G401 (cell line): ENCODE measurements at regions not wholly inside any gene's neighbourhood (a gene's known extent, or its start where the extent isn't known, plus 50 kb on each side); places are given as distances from the start of the nearest gene placed in this dataset.
"Not testable (repeated sequence)": the region's sequence is repeated elsewhere in the genome, so short reads cannot be mapped to it uniquely, and the experiment has no call there.

Experiments used
- DNase-seq: peaks from one replicate; pipeline ENCODE4 v3.0.0-alpha.2; 2015; ENCODE audit warnings: low spot score
- in situ Hi-C: cut with HindIII; loops from 2 replicates; pipeline ENCODE4 v1.10.0; 2016; ENCODE audit warnings: low sequenced_read_pairs, mixed read lengths

DNA sequence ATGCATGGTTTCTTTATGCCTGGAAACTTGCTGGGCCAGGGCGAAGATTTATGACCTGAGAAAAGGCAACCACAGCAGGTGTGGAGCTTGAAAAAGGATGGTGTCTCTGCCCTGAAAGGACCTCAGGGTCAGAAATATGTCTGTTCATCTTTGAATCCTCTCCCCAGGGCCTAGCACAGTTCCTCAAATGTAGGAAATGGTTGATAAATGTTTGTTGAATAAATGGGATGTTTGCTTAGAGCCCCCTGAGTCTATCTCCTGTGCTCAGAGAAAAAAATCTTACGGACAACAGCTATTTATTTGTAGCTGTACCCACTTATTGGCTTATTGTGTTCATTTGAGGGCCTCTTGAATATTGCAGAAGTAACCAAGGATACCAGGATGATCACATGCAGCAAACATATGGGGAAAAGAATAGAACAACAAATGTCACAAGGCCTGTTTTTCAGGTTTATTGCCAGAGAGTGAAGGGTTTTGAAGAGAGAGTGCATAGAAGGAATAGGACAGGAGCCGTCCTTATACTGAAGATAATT lies 114.5 kb downstream of the KLF5 start:
- in situ Hi-C loops, result no loop called here
- no peak for DNase-seq

DNA sequence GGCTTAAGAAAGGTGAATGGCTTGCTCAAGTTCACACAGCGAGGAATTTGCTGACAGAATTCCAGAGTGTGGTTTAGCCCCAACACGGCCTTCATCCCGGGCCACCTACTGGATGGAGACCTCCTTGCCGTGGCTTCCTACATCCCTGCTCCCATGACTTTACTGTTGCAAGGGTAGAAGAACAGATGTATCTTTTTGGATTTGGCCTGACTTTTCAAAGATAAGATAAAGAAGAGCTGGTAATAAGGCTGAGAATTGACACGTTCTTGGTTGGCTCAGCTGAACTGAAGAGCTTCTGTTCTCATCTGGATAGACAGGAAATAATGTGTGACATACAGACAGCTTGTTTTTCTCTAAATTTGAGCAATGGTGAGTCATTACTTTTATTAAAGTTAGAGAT lies 113.1 kb downstream of the KLF5 start:
- DNase-seq, result no peak
- in situ Hi-C loops, result no loop called here

DNA sequence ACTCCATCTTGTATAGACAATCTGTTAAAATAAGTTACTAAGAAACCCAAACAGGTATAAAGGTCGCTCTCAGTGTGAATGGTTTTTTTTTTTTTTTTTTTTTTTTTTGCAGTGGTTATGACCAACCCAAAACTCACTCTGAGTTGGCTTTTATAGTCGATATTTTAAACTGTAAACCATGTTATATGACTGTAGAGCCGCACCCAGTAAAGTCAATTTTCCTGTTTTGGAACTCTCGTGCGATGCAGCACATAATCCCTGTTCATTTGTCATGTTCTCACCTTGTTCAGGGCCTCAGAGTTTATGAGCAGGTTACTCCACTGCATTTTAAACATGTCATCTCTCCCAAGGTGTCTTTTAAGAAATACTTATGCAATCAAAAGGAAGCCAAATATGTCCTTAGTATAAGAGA lies 112.5 kb downstream of the KLF5 start:
- no peak for DNase-seq
- in situ Hi-C loops, result no loop called here

DNA sequence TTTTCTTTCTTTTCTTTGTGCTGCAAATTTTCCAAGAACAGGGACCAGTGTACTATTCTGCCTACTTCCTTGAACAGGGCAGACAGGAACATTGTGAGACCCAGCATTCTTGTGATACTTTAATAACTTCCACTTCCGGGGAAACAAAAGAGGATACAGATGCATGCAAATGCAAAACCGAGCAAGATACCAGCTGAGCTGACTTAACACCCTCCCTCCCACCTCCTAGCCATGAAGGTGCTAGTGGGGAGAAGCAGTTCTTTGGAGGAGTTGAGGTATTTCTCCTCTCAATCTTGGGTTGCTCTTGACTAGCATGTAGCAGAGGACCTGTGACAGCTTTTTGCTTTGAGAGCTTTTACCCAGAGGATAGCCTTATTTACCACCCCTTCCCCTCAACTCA lies 111.2 kb downstream of the KLF5 start:
- DNase-seq, result no peak
- in situ Hi-C loops, result no loop called here

DNA sequence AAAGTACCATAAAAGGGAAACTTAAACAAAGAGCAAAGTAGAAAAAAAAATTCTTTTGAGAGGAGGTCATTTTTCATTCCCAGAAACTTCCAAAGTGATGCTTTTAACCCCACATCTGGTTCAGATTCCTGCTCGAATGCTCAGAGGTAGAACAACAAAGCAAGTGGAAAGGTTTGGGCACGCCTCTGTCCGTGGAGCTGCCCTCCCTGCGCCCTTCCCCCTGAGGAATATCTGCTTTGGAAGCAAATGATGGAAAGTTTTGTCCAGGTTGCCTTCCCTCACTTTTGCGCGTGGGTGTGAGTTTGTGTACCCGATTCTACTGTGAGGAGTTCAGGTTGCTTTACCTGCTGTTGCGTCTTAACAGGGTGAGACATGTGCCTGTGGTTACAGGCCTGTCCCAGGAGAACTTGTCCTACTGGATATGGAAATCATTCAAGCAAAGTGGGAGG lies 110.2 kb downstream of the KLF5 start:
- DNase-seq, result no peak
- in situ Hi-C loops, result no loop called here

DNA sequence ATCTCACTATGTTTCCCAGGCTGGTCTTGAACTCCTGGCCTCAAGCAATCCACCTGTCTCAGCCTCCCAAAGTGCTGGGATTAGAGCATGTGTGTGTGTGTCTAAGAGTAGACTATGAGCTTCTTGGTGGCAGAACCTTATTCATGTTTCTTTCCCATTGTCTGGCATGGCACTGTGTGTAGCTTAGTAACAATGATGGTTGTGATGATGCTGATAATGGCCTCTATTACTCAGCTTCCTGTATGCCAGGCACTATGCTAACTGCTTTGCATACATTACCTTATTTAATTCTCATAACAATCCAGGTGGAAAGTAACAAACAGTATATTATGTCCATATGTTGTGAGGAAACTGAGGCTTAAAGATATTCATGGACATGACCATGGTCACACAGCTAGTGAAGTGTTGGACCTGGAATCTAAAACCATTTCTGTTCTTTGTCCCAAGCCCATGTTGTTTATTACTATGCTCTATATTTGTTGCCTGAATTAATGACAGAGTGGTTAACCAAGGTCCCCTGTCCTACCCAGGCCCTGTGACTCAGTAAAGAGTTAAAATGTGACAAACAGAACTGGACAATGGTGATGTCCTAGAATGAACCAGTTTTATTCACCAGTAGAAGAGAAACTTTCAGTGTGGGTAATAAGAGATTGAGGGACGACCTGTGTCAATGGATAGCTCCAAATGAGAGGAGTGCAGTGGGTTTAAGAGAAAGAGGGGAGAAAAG lies 109.6 kb downstream of the KLF5 start:
- no peak for DNase-seq
- in situ Hi-C loops, result no loop called here

DNA sequence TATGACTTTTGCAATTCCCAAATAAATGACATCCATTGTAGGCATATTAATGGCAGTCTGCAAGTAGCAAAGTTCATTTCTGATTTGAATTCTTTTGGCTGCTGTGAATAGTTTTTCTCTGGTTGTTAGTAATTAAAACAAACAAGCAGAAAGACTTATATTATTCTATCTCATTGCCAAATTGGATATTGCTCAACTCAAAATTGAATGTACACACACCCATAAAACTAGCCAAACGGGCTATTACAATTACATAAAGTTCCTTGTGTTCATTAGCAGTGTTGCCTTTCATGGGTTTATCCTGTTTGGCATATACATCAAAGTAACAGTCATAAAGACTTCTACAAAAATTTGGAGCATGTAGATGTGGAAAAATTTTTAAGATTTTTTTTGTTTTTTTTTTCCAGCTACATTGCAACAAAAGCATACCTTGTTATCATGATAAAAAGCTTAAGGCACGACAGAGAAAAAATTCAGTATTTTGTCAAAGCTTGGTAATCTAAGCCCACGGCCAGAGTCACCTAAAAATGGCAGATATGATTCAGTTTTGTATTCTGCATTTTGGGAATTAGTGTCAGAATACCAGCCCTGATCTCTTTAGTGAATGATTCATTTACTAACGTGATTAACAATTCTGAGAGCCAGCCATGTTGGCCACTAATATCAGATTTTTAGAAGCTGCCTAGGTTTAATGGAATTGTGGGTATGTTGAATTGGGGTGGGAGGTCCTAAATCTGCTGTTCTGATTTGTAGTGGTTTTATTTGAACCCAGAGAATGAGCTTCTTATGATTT lies 108.4 kb downstream of the KLF5 start:
- no peak for DNase-seq
- in situ Hi-C loops, result no loop called here

DNA sequence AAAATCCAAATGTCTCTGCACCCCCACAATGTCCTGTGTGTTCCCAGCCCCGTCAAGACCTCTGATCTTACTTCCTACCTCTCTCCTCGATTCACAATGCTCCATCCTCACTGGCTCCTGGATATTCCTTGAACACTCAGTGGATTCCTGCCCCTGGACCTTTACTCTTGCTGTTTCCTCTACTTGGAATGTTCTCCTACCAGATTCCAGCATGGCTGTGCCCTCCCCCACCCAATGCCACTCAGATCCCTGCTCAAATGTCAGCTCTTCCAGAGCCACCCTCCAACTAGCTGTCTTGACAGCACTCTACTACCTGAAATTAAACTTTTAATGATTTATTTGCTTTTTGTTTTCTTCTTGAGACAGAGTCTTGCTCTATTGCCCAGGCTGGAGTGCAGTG lies 107.4 kb downstream of the KLF5 start:
- no peak for DNase-seq
- in situ Hi-C loops, result no loop called here

DNA sequence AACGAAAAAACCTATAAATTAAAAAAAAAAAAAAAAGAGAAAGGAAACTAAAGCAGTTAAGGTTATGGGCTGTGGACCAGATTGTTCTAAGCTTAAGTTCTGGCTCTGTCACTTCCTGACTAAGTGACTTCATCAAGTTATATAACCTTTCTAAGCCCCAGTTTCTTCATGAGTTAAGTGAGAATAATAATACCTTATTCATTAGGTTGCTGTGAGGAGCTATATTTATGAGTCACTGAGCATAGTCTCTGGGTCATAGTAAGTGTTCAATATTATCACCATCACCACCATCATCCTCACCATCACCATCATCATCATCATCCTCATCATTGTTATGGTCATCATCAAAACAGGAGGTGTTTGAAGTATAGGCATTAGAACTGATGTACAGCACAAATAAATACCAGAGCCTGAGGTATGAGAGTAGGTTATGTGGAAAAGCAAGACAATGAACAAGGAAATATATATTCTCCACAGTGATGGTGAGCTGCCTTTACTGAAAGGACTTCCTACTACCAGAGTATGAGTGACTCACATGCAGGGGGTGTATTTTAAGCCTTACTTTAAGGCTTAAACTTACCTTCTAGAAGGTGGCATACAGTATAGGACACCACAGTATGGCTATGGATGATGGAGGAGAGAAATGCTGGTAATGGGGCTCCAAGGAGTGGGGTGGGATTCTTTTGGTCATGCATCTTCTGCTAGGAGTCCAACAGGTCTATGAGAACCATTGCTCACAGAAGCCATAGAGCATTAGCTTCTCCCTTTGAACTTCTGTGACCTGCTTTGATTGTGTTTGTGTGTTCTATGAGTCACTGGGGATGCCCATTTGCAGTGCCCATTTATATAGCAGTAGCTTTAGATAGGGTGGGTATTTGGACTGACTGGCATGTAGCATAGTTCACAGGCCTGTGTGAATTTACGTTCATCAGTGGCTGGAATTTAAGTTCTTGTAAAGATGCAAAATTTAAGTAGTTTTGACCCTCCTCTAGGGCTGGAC lies 104.4 kb downstream of the KLF5 start:
- DNase-seq, result no peak
- in situ Hi-C loops, result no loop called here

DNA sequence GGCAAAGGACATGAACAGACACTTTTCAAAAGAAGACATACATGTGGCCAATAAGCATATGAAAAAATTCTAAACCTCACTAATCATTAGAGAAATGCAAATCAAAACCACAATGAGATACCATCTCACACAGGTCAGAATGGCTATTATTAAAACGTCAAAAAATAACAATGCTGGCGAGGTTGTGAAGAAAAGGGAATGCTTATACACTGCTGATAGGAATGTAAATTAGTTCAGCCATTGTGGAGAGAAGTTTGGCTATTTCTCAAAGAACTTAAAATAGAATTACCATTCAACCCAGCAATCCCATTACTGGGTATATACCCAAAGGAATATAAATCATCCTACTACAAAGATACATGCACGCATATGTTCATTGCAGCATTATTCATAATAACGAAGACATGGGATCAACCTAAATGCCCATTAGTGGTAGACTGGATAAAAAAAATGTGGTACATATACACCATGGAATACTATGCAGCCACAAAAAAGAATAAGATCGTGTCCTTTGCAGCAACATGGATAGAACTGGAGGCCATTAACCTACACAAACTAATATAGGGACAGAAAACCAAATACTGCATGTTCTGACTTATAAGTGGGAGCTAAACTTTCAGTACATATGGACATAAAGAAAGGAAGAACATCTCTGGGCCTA lies 101.7 kb downstream of the KLF5 start:
- in situ Hi-C loops, DNase-seq: not testable (repeated sequence)

DNA sequence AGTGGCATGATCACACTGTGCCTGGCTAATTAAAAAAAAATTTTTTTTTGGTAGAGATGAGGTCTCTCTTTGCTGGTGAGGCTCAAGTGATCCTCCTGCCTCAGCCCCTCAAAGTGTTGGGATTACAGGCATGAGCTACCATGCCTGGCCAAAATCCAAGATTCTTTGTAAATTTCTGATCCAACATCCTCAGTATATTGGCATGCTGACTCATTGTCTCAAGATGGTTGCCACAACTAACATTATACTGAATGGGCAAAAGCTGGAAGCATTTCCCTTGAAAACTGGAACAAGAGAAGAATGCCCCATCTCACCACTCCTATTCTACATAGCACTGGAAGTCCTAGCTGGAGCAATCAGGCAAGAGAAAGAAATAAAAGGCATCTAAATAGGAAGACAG lies 100.0 kb downstream of the KLF5 start:
- DNase-seq, result no peak
- in situ Hi-C loops, result no loop called here

DNA sequence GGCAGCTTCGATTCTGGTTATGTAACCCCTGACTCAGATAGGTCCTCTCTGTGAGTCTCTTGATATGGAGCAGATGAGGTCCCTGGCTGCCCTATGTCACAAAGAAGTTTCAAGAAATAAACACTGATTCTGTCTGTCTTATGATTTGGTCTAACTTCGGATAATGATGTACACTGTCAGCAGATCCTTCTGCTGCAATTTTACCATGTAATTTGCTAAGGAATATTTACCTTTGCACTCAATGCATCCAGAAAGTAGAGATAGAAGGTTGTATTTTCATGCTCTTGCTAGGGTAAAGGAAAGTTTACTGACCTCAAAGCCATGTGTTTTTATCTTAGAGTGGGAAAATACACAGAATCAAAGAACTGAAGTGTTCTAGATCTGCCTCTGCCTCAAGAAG lies 98.2 kb downstream of the KLF5 start:
- in situ Hi-C loops, result no loop called here
- DNase-seq, result no peak

DNA sequence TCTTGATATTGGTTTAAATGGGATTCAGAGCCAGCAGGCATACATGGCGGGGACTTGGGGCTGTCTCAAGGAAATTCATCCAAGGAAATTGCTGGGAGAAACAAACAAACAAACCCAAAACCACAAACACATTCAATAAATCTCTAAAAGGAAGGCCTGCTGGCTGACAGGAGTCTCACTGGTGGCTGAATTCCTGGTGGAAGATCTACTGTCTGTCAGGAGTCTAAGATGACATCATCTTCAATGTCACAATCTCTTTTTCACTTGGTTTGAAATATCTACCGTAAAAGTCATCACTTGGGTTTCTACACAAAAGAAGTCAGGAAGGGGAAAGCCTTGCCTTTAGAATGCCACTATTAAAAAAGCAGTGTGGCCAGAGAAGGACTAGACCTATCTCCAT lies 87.9 kb downstream of the KLF5 start:
- no peak for DNase-seq
- in situ Hi-C loops, result no loop called here

DNA sequence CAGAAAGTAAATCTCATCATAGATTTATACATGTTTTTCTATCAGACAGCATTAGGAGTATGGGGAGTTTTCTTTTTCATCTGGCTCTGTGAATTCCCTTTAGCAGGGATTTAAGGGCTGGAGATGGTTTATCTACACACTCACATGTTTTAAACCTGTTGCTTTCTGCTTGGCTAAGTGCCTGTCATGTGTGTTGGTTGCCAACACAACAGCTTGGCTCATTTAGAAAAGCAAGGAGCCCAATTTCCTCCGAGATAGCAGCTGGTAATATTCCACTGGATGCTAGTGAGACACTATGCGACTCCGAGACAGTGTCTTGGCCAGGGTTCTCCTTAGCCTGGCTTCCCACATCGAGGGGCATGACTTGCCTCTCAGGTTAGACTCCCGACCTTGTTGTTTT lies 83.3 kb downstream of the KLF5 start:
- DNase-seq, result no peak
- in situ Hi-C loops, result no loop called here

DNA sequence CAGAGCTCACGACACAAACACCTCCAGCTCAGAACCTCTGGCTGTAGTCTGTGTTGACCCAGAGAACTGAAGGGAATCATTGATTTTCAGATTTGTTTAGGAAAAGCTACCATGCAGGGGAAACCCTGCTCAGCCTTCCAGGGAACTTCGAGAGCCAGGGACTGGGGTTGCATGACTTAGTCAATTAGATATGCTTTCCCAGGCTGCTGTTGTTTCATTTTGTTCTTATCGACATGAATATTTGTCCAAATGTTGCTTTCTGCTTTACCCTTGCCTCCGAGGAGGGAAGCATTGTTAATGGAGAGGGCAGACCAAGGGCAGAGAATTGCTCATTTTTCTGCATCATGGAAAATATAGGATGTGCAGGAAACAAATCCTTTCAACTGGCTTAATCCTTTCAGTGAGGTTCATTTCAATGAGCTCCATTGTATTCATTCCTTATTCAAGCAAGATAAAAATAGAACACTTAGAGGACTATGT lies 82.5 kb downstream of the KLF5 start:
- in situ Hi-C loops, result no loop called here
- no peak for DNase-seq

DNA sequence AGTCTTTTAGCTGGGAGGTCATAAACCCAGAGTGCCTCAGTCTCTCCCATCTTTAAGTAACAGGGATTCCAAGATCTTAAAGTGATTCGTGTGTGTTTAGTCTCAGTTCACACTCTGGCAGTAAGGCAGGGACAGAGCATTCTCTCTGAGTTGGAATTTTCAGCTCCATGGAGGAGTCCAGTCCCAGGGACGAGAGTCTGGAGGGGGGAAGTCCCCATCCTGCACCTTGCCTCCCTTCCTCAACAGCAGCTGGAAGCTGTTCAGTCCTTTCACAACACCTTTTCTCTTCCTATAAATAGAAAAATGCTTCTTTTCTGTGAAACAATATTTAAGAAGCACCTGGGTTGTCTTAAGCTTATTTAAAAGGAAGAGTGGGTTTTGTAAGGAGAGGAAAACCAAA lies 82.0 kb downstream of the KLF5 start:
- DNase-seq, result no peak
- in situ Hi-C loops, result no loop called here

DNA sequence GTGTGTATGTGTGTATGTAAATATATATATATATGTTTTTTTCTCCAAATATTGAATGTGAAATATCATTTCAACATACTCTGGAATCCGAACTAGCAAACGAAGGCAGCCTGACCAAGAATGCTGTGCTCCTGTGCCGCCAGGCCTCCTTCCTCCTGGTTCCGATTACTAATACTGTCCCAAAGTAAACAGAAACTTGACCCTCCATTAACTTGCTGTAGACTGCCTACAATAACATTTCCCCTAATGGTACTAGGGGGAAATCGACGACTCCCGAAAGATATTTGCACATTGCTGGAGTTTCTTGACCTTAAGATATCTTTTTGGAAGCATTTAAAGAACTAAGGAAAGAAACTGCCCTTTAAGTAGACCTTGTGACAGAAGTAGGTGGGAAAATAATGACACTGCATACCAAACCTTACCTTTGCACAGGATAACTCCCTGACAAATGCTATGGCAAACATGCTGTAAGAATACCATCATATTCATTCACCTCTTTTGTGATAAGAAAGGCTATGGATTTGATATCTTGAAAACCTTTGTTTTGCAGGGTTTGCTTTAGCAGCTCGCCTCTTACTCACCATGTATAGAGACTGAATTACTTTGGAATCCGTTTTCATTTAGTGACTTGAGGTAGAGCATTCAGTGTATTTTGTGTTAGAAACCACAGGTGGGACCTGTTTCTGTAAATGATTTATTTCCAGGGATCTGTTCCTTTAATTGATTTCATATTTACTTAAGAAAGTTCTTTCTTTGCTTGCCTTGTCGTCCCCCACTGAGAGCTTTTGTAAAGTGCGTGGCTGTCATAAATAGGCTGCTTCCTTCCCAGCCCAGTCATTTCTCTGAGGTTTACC lies 80.1 kb downstream of the KLF5 start:
- in situ Hi-C loops, result no loop called here
- DNase-seq, result no peak

DNA sequence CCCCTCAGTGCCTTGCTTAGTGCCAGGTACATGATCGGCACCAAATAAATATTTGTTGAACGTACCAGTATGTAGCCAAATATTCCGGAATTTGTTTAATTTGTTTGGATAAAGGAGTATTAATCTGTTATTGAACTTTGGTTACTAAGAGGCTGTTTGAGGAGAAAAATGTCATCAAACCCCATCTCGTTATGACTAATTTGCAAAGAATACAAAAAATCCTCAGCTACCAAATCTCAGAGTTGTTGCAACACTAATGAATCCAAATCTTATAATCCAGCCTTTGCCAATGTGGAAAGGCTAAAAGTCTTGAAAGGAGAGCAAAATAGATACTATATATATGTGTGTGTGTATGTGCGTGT lies 79.5 kb downstream of the KLF5 start:
- DNase-seq, result no peak
- in situ Hi-C loops, result no loop called here
